ENCODE measurements at regions not wholly inside any gene's neighbourhood (a gene's known extent, or its start where the extent isn't known, plus 50 kb on each side); places are given as distances from the start of the nearest gene placed in this dataset.

DNA sequence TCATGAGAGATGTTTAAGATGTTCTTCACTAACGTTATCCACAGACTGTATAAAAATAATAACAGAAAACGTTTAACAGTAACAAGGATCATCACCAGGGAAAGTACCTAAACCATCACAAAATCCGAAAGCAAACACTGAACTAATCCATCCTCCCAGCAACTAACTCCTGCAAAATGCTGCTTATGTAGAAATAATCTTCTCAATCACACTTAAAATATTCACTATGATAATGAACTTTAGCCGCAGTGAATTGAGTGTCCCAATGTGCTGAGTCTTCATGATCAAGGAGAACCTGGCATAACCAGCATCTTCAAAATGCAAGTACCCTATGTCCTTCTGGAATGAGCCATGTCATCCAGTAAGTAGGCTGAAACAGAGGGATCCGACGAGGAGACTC is 166.1 kb downstream of the LTN1 start:
- no peak for DNase-seq (ENCODE audit: low spot score)

DNA sequence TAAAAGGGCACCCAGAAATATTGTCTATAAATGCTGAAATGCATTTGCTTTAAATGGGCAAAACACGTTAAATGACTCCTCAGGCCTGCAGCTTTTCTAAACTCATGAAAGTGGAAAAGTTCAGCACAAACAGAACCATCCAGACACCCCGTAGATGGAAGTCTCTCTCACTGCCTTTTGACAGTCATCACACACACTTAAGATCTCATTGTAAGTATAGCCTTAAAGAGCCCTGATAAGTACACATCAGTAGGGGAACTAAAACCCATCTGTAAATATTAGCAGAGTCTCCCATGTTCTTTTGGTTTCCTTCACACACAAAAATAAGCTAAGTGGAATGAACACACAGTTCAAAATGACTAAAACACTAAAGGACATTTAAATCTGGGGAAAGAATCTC is 166.7 kb downstream of the LTN1 start:
- DNase-seq (ENCODE audit: low spot score): no peak

DNA sequence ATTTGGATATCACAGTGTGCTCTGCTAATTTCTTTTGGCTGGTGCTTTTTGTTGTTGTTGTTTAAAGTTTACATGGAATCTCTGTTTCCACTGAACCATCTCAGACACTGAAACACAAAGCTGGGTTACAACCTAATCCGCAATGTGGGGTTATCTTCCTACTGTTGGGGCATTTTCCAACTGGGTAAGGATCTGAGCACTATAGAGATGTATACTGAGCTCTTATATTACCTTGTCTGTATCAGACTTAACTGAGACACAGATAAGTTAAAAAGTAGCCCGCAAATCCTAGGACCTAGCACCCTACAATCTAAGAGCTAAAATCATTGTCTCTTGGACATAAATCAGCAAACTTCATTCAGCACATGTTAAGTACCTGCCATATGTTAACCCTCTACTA is 169.2 kb downstream of the LTN1 start:
- DNase-seq (ENCODE audit: low spot score): no peak

DNA sequence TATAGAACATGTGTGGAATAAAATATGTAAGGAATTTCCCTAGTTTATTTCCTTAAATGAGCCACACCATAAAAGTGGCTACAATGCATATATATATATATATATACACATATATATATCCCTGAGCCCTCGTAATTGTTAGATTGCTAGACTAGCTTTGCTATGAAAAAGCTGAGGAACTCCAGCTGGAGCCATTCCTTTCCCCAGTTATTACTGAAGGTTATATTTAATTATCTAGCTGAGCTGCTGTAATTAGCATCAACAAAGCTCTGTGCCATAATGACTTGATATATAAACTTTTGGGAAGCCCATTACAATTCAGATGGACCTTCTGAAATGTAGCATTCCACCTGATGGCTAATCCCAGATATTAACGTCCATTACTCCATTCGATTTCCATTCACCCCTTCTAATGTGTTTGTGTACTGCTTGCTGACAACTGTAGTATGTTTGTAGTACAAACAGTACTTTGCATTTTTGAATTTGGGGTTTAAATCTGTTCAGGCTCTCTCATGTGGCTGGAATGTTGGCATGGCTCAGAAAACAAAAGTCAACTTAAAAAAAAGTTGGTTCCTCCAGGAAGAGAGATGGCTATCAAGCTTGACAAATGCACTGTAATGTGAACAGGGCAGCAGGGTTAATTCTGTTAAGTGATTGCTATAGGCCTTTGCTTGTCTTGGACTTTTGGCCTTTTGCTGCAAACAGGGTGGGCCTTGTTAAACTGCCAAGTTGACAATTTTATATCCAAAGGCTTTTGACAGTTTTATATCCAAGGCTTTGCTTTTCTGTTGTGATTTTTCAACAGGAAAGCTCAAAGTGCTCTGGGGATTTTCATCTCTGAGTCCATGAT is 170.0 kb downstream of the LTN1 start:
- no peak for DNase-seq (ENCODE audit: low spot score)

DNA sequence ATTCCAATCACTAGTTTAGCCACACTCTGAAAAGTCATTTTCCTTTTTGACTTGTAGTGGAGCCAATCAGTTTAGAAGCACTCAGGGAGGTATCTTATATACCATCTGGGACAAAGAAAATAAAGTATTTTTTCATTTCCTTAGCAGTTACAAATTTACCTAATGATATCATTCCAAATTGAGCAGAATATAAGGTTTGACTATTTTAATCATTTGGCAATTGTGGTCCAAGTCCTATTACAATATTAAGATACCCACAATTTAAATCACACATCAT is 170.6 kb downstream of the LTN1 start:
- DNase-seq (ENCODE audit: low spot score): no peak

DNA sequence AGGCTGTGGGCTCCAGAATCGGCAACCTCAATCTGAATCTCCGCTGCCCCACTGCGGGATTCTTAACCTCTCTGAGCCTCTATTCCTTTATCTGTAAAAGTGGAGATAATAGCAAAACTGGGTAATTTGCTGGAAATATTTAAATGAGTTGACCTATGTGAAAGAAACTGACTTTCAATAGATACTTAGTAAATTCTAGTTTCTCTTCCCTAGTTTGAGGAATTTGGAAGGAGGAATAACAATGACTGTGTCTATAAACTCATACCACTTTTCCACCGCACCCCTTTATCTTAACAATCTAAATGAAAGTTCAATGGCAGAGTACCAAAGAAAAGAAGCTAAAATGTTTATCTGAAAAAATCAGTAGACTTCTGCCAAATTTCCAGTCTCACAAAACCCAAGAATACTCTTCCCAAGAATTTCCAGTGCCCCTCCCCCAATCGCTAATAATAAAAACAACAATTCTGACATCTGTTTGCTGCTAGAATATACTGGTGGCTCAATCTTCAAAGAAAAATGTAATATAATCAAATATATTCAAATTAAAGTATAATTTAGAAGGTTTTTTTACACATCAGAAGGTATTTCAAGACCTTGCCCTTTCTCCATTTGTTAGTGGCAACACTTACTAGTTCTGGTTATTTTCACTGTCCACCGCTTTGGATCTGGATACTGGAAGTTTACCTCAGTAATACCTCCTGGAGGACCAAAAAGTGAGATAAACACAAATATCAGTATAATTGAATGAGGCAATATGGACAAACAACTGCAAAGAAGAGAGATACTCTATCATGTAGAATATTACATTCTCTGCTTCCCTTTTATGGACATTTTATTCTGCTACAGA is 171.2 kb downstream of the LTN1 start:
- DNase-seq (ENCODE audit: low spot score): no peak

DNA sequence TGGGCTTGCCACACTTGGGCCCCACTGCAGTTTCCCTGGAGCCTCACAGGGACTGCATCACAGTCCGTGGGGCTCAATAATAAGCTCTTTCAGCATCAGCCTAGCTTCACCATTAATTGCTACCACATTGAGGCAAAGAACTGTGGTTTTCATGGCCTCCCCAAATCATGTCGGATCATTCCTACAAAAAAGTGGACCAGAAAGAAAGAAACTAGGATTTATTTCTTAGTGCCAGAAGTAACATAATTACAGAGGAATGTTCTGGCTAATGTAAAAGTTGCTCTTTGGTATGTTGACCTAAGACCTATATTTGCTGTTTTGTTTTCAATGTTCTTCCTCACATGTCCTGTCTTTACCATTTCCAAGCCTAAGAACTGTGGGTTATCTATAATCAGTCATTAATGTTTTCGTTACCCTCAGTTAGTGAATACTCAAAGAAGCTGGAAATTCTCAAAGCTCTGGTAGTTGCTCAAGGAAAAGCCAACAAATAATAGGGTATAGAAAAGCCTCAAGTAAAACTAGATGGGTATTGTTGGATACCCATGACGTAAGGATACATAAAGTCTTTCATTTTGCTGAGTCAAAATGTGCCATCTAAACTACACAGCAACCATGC is 173.9 kb downstream of the LTN1 start:
- DNase-seq (ENCODE audit: low spot score): no peak

DNA sequence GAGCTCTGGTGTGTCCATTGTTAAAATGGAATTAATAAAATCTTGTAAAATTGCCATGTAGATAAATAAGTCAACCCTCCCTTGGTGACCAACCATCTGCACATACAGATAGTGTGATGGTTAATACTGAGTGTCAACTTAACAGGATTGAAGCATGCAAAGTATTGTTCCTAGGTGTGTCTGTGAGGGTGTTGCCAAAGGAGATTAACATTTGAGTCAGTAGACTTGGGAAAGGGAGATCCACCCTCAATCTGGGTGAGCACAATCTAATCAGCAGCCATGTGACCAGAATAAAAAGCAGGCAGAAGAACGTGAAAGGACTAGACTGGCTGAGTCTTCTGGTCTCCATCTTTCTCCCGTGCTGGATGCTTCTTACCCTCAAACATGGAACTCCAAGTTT is 174.8 kb downstream of the LTN1 start:
- no peak for DNase-seq (ENCODE audit: low spot score)

DNA sequence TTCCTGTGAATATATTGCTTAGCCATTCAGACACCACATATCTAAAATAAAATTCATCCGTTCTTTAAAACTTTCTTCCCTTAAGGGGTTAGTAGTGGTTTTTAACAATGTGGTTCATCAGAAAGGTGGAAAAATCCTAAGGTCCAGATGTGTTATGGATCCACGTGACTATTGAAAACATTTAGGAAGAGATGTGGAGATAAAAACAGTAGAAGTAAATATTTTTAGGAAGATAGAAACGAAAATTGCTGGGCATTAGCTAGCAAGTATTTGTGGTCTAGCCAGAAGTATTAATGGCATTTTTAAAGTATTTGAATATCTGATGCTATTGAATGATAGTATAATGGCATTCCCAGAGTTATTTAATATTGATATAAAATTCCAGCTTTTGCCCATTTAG is 180.8 kb downstream of the LTN1 start:
- no peak for DNase-seq (ENCODE audit: low spot score)

DNA sequence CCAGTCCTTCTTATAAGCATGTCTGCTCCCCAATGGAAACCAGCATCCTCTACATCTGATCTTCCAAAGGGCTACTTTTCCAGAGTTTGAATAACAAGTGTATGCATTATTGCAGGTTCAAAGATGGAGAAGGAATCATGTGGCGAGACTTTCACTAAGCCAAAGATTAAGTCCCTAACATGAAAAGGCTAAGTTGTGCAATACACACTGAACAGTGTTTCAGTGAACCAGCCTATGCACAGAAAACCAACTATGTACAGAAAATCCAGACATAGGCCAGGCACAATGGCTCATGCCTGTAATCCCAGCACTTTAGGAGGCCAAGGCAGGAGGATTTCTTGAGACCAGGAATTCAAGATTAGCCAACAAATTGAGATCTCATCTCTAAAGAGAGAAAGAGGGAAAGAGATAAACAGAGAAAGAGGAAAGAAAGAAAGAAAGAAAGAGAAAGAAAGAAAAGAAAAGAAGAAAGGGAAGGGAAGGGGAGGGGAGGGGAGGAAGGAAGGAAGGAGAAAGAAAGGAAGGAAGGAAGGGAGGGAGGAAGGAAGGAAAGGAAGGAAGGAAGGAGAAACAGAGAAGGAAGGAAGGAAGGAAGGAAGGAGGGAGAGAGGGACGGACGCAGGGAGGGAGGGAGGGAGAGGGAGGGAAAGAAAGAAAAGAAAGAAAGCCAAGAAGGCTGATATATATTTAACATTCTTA is 181.7 kb downstream of the LTN1 start:
- DNase-seq (ENCODE audit: low spot score): no peak

DNA sequence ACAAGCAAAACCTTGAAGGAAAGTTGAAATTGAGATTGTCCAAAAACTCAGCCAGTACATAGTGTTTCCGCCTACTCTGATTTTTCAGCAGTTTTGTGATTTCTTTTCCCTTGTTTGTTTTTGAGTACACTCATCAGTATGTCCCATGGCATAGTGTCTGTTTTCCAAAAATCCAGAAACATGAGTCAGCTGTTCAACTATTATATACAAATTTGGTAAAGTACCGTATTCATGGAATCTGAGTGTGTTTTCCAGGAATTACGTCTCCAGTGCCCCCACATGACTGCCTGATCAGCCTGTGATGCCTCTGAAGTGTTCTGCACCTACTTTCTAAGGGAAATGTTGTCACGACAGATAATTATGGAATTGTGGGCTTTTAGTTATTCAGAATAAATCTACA is 186.8 kb downstream of the LTN1 start:
- no peak for DNase-seq (ENCODE audit: low spot score)

DNA sequence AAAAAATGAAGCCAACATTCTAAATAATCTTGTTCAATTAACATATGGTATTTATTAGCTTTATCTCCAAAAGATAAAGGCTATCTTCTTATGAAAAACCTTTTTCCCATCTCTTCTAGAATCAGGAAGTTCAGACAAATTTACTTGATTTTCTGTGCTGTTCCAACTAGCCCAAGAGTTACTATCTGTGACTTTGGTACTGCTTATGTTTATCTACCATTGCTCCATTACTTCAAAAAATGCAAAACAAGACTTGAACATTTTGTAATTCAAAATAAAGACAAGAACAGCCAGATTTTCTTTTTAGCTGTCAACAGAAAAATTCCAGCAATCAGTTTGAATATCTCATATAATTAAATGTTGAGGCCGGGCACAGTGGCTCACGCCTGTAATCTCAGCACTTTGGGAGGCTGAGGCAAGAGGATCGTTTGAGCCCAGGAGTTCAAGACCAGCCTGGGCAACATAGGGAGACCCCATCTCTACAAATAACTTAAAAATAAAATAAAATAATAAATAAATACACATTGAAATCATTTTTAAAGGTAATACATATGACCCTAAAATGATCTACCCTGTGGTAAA is 188.5 kb downstream of the LTN1 start:
- no peak for DNase-seq (ENCODE audit: low spot score)

DNA sequence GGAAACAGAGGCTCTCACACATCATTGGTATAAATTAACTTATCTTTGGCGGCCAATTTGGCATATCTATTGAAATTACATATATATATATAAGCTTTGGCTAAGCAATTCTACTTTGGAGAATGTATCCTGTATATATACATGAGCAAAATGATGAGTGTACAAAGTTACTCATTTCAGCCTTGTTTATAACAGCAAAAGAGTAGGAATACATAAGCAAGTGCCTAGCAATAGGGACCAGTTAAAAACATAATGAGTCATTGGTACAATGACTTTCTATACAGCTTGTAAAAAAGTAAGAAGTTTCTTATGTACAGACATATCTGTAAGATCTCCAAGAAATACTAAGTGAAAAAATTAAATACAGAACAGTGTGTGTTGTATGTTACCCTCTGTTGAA is 190.8 kb downstream of the LTN1 start:
- DNase-seq (ENCODE audit: low spot score): no peak

DNA sequence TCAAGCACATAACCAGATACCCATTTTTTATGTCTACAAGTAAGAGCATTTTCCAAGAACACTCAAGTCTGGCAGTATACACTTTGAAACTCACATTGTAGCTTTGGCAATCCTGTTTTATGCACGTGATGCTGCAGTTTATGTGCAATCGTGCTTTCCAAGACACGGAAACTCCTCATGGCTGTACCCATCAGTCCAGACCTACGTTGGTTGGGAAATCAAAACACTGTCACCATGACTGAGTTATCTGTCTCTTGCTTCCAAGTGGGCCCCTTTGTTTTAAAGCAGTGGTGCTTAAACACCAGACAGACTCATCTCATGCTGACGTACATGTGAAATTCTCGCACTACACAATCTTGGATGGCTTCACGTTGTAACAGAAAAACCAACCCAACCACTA is 192.8 kb downstream of the LTN1 start:
- no peak for DNase-seq (ENCODE audit: low spot score)

DNA sequence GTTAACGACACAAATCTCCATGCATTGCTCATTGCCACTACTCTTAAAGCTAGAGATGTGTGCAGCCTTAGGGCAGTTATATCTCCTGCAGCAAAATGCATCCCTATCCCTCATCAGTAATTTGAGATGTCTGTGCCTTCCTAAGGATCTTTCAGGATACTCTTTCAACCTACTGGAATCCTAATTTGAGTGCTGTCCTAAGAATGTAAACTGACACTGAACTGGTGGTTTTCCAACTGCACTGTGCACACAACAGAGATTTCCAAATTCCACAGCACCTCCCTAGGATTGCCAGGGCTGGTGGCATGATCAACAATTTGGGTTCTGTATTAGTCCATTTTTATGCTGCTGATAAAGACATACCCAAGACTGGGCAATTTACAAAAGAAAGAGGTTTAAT is 193.9 kb downstream of the LTN1 start:
- no peak for DNase-seq (ENCODE audit: low spot score)

DNA sequence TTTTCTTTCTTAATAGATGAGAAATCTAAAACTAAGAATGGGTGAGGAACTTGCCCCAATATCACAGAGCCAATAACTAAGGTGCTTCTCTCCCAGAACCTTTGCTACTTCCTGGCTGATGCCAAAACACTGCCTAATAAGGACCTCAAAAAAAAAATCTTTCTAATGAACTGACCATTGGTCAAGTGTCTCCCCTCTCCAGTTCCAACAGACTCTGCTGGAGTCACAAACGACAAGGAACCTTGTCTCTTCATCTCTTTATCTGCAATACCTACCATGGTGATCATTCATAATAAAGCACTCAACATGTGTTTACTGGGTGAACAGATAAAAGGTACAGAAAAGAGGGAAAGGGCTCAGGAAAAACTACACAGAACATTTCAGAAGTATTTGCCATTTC is 197.4 kb downstream of the LTN1 start:
- DNase-seq (ENCODE audit: low spot score): no peak

DNA sequence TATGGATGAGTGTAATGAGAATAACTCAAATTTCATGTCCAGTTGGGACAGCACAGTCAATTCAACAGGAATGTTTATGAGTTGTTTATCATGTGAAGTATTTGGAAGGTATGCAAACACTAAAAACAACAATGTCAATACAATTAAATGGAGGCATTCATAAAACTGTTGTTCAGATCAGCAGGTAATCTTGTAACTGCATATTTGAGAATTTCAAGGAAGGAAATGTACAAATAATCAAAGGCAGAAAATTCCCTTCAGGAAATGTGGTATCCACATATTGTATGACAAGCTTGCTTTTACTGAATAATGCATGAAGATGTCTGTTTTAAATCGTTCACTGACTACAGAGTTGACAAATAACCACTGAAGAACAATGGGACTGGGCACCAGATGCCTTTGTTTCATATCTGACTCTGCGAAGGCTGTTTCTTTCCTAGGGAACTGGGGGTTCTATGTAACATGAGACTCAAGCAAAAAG is 198.3 kb downstream of the LTN1 start:
- no peak for DNase-seq (ENCODE audit: low spot score)

DNA sequence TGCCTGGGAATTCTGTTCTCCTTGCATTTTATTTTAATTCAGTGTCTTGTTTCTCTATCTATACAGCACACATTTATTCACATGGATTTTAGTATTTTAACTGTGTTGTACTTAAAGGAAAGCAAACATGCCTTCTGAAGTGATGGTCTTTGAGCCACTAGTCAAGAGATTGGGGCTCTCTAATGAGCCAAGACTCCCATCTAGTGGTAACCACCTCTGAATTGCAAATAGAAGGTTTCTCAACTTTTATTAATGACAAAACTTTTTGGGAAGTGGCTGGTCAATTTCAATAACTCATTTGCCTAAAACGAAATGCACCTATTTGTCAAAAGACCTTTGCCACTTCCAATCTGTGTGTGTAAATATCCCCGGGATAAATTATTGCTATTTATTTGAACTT is 199.6 kb downstream of the LTN1 start:
- no peak for DNase-seq (ENCODE audit: low spot score)

DNA sequence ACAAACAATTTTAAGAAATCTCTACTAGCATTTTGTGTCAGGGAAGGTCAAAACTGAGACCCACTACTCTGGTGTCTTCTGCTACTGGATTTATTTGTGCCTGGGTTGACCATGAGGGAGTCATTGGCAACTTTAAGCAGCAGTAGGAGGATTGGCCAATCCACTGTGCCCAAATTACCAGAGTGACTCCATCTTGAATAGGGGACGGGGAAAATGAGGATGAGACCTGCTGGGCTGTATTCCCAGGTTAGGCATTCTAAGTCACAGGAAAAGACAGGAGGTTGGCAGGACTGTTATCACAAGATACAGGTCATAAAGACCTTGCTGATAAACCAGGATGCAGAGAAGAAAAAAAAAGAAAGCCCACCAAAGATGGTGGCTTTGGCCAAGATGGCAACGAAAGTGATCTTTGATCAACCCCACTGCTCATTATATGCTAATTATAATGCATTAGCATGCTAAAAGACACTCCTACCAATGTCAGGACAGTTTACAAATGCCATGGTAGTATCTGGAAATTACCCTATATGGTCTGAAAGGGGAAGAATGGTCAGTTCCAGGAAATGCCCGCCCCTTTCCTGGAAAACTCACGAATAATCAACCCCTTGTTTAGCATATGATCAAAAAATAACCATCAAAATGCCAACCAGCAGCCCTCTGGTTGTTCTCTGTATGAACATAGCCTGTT is 200.9 kb downstream of the LTN1 start:
- DNase-seq (ENCODE audit: low spot score): no peak

DNA sequence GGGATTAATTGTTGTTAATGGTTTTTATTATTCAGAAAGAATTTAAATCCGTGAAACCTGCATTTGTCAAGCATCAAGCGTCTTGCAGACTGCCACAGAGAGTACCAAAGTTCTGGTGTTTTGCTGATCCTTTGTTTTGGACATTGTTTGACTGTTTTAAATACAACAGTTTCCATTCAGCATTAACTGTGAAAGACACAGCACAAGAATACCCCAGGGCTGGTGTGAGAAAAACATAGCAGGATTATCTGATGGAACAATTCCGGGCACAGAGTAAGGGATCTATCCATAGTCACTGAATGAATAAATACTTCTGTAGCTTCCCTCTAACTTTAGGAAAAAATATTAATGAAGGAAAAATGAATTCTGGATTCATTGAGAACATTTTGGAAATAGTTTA is 202.3 kb downstream of the LTN1 start:
- no peak for DNase-seq (ENCODE audit: low spot score)

DNA sequence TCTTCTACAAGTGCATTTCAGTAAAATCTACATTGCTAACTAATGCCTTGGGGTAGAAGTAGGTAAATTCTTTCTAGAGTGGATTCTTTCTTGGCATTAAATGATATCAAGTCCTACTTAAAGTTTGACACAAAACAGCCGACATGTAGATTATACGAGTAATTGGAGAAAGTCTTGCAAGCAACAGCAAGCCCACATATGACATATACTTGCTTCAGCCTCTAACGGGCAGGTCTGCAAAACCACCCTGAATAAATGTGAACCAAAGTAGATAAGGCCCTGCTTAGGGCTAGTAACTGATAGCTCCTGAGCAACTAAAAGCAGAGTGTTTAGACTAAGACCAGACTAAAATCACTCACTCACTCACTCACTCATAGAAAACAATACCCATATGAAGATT is 203.2 kb downstream of the LTN1 start:
- no peak for DNase-seq (ENCODE audit: low spot score)

DNA sequence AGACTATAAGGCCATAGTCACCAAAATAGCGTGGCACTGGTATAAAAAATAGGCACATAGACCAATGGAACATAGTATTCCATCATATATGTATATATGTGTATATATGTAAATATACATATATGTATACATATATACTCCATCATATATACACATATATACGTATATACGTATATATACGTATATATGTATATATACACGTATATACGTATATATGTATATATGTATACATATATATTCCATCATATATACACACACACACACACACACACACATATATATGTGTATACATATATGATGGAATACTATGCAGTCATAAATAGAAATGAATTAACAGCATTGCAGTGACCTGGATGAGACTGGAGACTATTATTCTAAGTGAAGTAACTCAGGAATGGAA is 204.6 kb downstream of the LTN1 start:
- no peak for DNase-seq (ENCODE audit: low spot score)
